Esophagus muscularis mucosa (tissue), 4 donors: ENCODE measurements at regions not wholly inside any gene's neighbourhood (a gene's known extent, or its start where the extent isn't known, plus 50 kb on each side); places are given as distances from the start of the nearest gene placed in this dataset.

Source experiments
- DNase-seq: peaks from one replicate; pipeline ENCODE4 v3.0.0-alpha.2; 2017; ENCODE audit errors: extremely low spot score
- H3K27ac ChIP-seq, 4 donors: fragments of 200-600 bp; sonication (generic); replicated peaks in 1 of 4; 1 replicate in 3 of 4; 2 replicates in 1 of 4; pipeline ENCODE4 v1.5.1; 2016 to 2019; ENCODE audit warnings: mild to moderate bottlenecking in 1 of 4
- H3K27me3 ChIP-seq, 4 donors: fragments of 200-600 bp; sonication (generic); one replicate each; pipeline versions ENCODE4 v1.5.1 to v1.6.0; 2016 to 2019
- H3K36me3 ChIP-seq, 4 donors: fragments of 200-600 bp; sonication (generic); one replicate each; pipeline ENCODE4 v1.5.1; 2016 to 2019
- H3K4me1 ChIP-seq, 4 donors: fragments of 200-600 bp; sonication (generic); one replicate each; pipeline ENCODE4 v1.5.1; 2016 to 2019
- H3K4me3 ChIP-seq, 4 donors: fragments of 200-600 bp; sonication (generic); 1 replicate in 2 of 4; 2 replicates in 2 of 4; pipeline ENCODE4 v1.5.1; 2016 to 2019; ENCODE audit warnings: mild to moderate bottlenecking in 4 of 4, moderate library complexity in 1 of 4
- H3K9me3 ChIP-seq, 4 donors: fragments of 200-600 bp; sonication (generic); 1 replicate in 3 of 4; 2 replicates in 1 of 4; pipeline ENCODE4 v1.5.1; 2016 to 2019
- CTCF ChIP-seq, 3 experiments: fragments of 200-600 bp in 2 of 3; fragments of 450-650 bp in 1 of 3; sonication (generic) in 2 of 3; IDR thresholded peaks; one replicate each; pipeline ENCODE4 v1.5.1; 2017 to 2019; ENCODE audit warnings: antibody characterized with exemption in 3 of 3, mild to moderate bottlenecking in 2 of 3, moderate library complexity in 1 of 3
- EP300 ChIP-seq: sonication (generic); formaldehyde crosslinking; IDR thresholded peaks from one replicate; pipeline ENCODE4 v1.6.1; 2017; ENCODE audit warnings: antibody characterized with exemption
- POLR2A ChIP-seq: fragments of 450-650 bp; IDR thresholded peaks from one replicate; pipeline ENCODE4 v1.6.1; 2017; ENCODE audit warnings: antibody characterized with exemption, moderate library complexity, mild to moderate bottlenecking, low read depth
- POLR2AphosphoS5 ChIP-seq, 2 donors: sonication (generic); formaldehyde crosslinking; IDR thresholded peaks; one replicate each; pipeline ENCODE4 v1.6.1; 2017; ENCODE audit warnings: antibody characterized with exemption in 2 of 2
- WGBS: methylation state at CpG from one replicate; pipeline ENCODE4 v1.1.5; 2018; 5-methylcytosine and 5-hydroxymethylcytosine counted together
- intact Hi-C: fragments of 100-400 bp; cut with DNase I; formaldehyde crosslinking; loops from one replicate; pipeline ENCODE4 v1.15.1; 2023

GRCh38 chr3:127411083-127411727, 123.4 kb upstream of the PRR20G start:
- 66% methylated on average over 4 of the region's 4 CpGs for WGBS
- TF ChIP-seq POLR2A (no peak), POLR2AphosphoS5 (IDR thresholded peaks at IDR 0.05) (no peak)
- Histone ChIP-seq H3K27me3 (peaks cover 0 to 80% (median 0%) of the 10 kb centered on the region in 4 donors), H3K36me3 (no peaks in the 10 kb centered on the region), H3K9me3 (no peaks in the 10 kb centered on the region), H3K4me1 (no peaks in the 10 kb centered on the region), H3K27ac (no peak overlapping the region), H3K4me3 (no peak overlapping the region)
- DNase-seq: peak; percentile 82
- intact Hi-C loops: no loop called here

DNA sequence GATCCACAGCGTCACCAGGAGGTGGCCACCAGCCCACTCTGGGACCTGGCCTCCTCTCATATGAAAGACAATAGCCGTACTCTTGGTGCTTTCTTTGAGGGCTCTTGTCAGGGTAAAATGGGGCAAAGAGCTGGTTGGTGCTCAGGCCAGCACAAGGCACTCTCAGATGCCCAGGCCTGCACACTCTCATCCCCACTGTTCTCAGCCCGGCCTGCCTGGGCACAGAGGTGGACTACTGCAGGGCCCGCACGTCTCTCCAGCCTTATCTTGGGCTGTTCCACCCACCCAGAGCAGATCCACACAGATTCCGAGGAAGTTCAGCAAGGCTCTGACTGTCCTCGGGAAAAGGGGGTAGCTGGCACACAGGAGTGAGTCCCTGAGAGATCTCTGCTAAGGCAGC, 122.8 kb upstream of the PRR20G start:
- intact Hi-C loops: no loop called here
- H3K4me1 ChIP-seq: no peaks in the 10 kb centered on the region
- no peak overlapping the region for H3K27ac ChIP-seq
- H3K4me3 ChIP-seq: no peak overlapping the region
- peaks cover 0 to 85% (median 0%) of the 10 kb centered on the region in 4 donors for H3K27me3 ChIP-seq
- no peaks in the 10 kb centered on the region for H3K36me3 ChIP-seq
- no peaks in the 10 kb centered on the region for H3K9me3 ChIP-seq
- 97% methylated on average over 7 of the region's 7 CpGs for WGBS
- TF ChIP-seq CTCF (IDR thresholded peaks at IDR 0.05) (no peak), POLR2A (no peak), POLR2AphosphoS5 (IDR thresholded peaks at IDR 0.05) (no peak), EP300 (no peak)
- DNase-seq: peak; percentile 45

GRCh38 chr3:127410137-127410488, 122.3 kb upstream of the PRR20G start:
- TF ChIP-seq CTCF (IDR thresholded peaks at IDR 0.05) (no peak), EP300 (no peak), POLR2AphosphoS5 (IDR thresholded peaks at IDR 0.05) (no peak), POLR2A (no peak)
- intact Hi-C loops: no loop called here
- Histone ChIP-seq H3K4me3 (no peak overlapping the region), H3K27ac (no peak overlapping the region), H3K36me3 (no peaks in the 10 kb centered on the region), H3K9me3 (no peaks in the 10 kb centered on the region), H3K27me3 (peaks cover 0 to 86% (median 0%) of the 10 kb centered on the region in 4 donors), H3K4me1 (no peaks in the 10 kb centered on the region)
- DNase-seq: no peak
- 95% methylated on average over 5 of the region's 6 CpGs for WGBS

- TF ChIP-seq POLR2A: no peak
- intact Hi-C loops: no loop called here
- no peak overlapping the region for H3K27ac ChIP-seq
- peak; percentile 68 for DNase-seq
- no peaks in the 10 kb centered on the region for H3K4me1 ChIP-seq
- H3K27me3 ChIP-seq: peaks cover 0 to 86% (median 0%) of the 10 kb centered on the region in 4 donors
- no peak overlapping the region for H3K4me3 ChIP-seq
- H3K9me3 ChIP-seq: no peaks in the 10 kb centered on the region
- no peaks in the 10 kb centered on the region for H3K36me3 ChIP-seq
- WGBS: 31% methylated on average over 2 of the region's 9 CpGs
Observed at GRCh38 chr3:127409421-127410136, 121.7 kb upstream of the PRR20G start.

- peak; percentile 90 for DNase-seq
- no peak overlapping the region for H3K4me3 ChIP-seq
- H3K9me3 ChIP-seq: no peaks in the 10 kb centered on the region
- 61% methylated on average over 5 of the region's 14 CpGs for WGBS
- intact Hi-C loops: no loop called here
- H3K27me3 ChIP-seq: peaks cover 0 to 86% (median 0%) of the 10 kb centered on the region in 4 donors
- no peaks in the 10 kb centered on the region for H3K4me1 ChIP-seq
- H3K27ac ChIP-seq: no peak overlapping the region
- no peaks in the 10 kb centered on the region for H3K36me3 ChIP-seq
- TF ChIP-seq EP300 (no peak), POLR2A (no peak), POLR2AphosphoS5 (IDR thresholded peaks at IDR 0.05) (no peak), CTCF (IDR thresholded peaks at IDR 0.05) (no peak)
Observed at GRCh38 chr3:127408684-127409420, 121.0 kb upstream of the PRR20G start.
